K562 (cell line): ENCODE measurements at regions not wholly inside any gene's neighbourhood (a gene's known extent, or its start where the extent isn't known, plus 50 kb on each side); places are given as distances from the start of the nearest gene placed in this dataset.

Source experiments
- ATAC-seq: fragments of 200-7000 bp; cut with Tn5 transposase; 3 replicates; pipeline ENCODE4 v1.9.1; 2020; ENCODE audit warnings: moderate library complexity
- BruUV-seq: library from RNA; stranded (reverse); fragments of 400-500 nt; replicated peaks from 2 replicates; lab custom pipeline; 2021; lab: Mats Ljungman, UMichigan
- CTCF ChIA-PET: fragments of 300-600 bp; formaldehyde crosslinking; extraction: SDS; loops from one replicate; lab custom pipeline; 2021; ENCODE audit warnings: low intra/inter-chr PET ratio; lab: Yijun Ruan, JAX
- POLR2A ChIA-PET: fragments of 300-600, 350-650 bp; sonication (Branson Sonifier 250); formaldehyde crosslinking; extraction: SDS; loops from one replicate; lab custom pipeline; 2021; ENCODE audit warnings: antibody characterized with exemption, inconsistent platforms; lab: Yijun Ruan, JAX
- DNase-seq, 4 experiments: peaks; one replicate each; pipeline versions ENCODE4 v3.0.0 to v3.0.0-alpha.2; 2011 to 2018; ENCODE audit warnings: low spot score in 3 of 4, mixed read lengths in 3 of 4; ENCODE audit errors: extremely low read depth in 1 of 4
- FAIRE-seq: peaks from 2 replicates; lab custom pipeline; 2011; peaks lifted over from hg19 to GRCh38; lab: Jason Lieb, UNC
- H2AFZ ChIP-seq: 2 replicates; pipeline ENCODE4 v1.6.0; 2011; ENCODE audit warnings: low read depth, low read length, control low read depth, inconsistent platforms
- H3K27ac ChIP-seq: fragments of 200-600 bp; 3 replicates; pipeline ENCODE4 v1.8.0; 2011; ENCODE audit warnings: low read depth, mild to moderate bottlenecking, control low read depth, inconsistent platforms, low read length, moderate library complexity, mixed read lengths; ENCODE audit errors: extremely low read depth
- H3K27me3 ChIP-seq, 2 experiments: fragments of 300-600 bp in 1 of 2; 2 replicates in 1 of 2; 3 replicates in 1 of 2; pipeline versions ENCODE4 v1.6.0 to v1.8.0; 2011; ENCODE audit warnings: inconsistent platforms in 2 of 2, low read length in 2 of 2, mild to moderate bottlenecking in 1 of 2, mixed read lengths in 1 of 2, moderate library complexity in 1 of 2; ENCODE audit not compliant: control insufficient read depth in 2 of 2, insufficient read depth in 2 of 2
- H3K36me3 ChIP-seq: fragments of 300-600 bp; 3 replicates; pipeline ENCODE4 v1.8.0; 2011; ENCODE audit warnings: mild to moderate bottlenecking, low read length, inconsistent platforms; ENCODE audit not compliant: control insufficient read depth, insufficient read depth
- H3K4me1 ChIP-seq, 2 experiments: fragments of 200-600 bp in 1 of 2; replicated peaks in 1 of 2; 2 replicates in 1 of 2; 3 replicates in 1 of 2; pipeline versions ENCODE4 v1.5.1 to v1.8.0; 2011; ENCODE audit warnings: inconsistent platforms in 2 of 2, low read length in 2 of 2, mild to moderate bottlenecking in 1 of 2, mixed read lengths in 1 of 2, moderate library complexity in 1 of 2; ENCODE audit not compliant: control insufficient read depth in 2 of 2, insufficient read depth in 2 of 2
- H3K4me2 ChIP-seq: 2 replicates; pipeline ENCODE4 v1.6.1; 2011; ENCODE audit warnings: low read length, control low read depth, inconsistent platforms, mixed read lengths; ENCODE audit not compliant: insufficient read depth
- H3K4me3 ChIP-seq: fragments of 200-600 bp; sonication (generic), shearing (Covaris generic); 2 replicates; pipeline ENCODE4 v1.5.1; 2016; ENCODE audit warnings: control low read depth, inconsistent platforms
- H3K79me2 ChIP-seq: fragments of 200-600 bp; 3 replicates; pipeline ENCODE4 v1.8.0; 2011; ENCODE audit warnings: low read length, inconsistent platforms; ENCODE audit not compliant: control insufficient read depth, insufficient read depth
- H3K9ac ChIP-seq, 2 experiments: 2 replicates each; pipeline versions ENCODE4 v1.6.0 to v1.6.1; 2011; ENCODE audit warnings: low read depth in 2 of 2, low read length in 2 of 2, control low read depth in 1 of 2, inconsistent platforms in 1 of 2, mild to moderate bottlenecking in 1 of 2, mixed read lengths in 1 of 2; ENCODE audit not compliant: insufficient read depth in 1 of 2
- H3K9me1 ChIP-seq: one replicate; pipeline ENCODE4 v1.6.0; 2011; ENCODE audit warnings: inconsistent platforms, mild to moderate bottlenecking, low read length, moderate library complexity; ENCODE audit not compliant: control insufficient read depth, insufficient read depth
- H3K9me3 ChIP-seq: replicated peaks from 2 replicates; pipeline ENCODE4 v1.5.1; 2011; ENCODE audit warnings: low read depth, low read length, inconsistent platforms; ENCODE audit not compliant: control insufficient read depth, insufficient read depth
- H4K20me1 ChIP-seq: replicated peaks from 2 replicates; pipeline ENCODE4 v1.6.1; 2011; ENCODE audit warnings: low read length, inconsistent platforms, mixed read lengths; ENCODE audit not compliant: control insufficient read depth, insufficient read depth
- CHD4 ChIP-seq: fragments of 200-600 bp; sonication (generic); IDR thresholded peaks from 3 replicates; pipeline ENCODE4 v1.6.1; 2012; ENCODE audit warnings: low read depth, mild to moderate bottlenecking, mixed read lengths, low read length, inconsistent platforms; ENCODE audit not compliant: insufficient read depth, insufficient replicate concordance, poor library complexity, severe bottlenecking
- FOXJ3 ChIP-seq: sonication (generic); formaldehyde crosslinking; IDR thresholded peaks from 2 replicates; pipeline ENCODE4 v1.4.0; 2020; ENCODE audit warnings: mild to moderate bottlenecking, missing genetic modification reagents
- IFI16 ChIP-seq: fragments of 250-450 bp; sonication (Bioruptor Pico); IDR thresholded peaks from 2 replicates; pipeline ENCODE4 v2.1.2; 2022; ENCODE audit warnings: mild to moderate bottlenecking, inconsistent platforms
- MGA ChIP-seq: fragments of 450-650 bp; IDR thresholded peaks from 2 replicates; pipeline ENCODE4 v1.6.1; 2016; ENCODE audit warnings: mild to moderate bottlenecking, moderate library complexity
- NFYB ChIP-seq: IDR thresholded peaks from 2 replicates; pipeline ENCODE4 v1.6.1; 2011; ENCODE audit warnings: mild to moderate bottlenecking, moderate library complexity; ENCODE audit not compliant: insufficient read length; ENCODE audit errors: extremely low read depth
- PKNOX1 ChIP-seq: fragments of 450-650 bp; IDR thresholded peaks from 2 replicates; pipeline ENCODE4 v1.6.1; 2016
- RBBP5 ChIP-seq: fragments of 200-600 bp; sonication (generic); IDR thresholded peaks from 2 replicates; pipeline ENCODE4 v1.6.1; 2012; ENCODE audit warnings: borderline replicate concordance, mild to moderate bottlenecking, low read length, control low read depth, inconsistent platforms; ENCODE audit not compliant: insufficient read depth, poor library complexity, severe bottlenecking
- ZNF324 ChIP-seq: fragments of 250-450 bp; sonication (Bioruptor Pico); IDR thresholded peaks from 2 replicates; pipeline ENCODE4 v1.4.0; 2020; ENCODE audit warnings: mild to moderate bottlenecking
- WGBS: fragments of 100-300 bp; shearing (Covaris generic); methylation state at CpG from one replicate; pipeline ENCODE4 v1.1.6; 2016; ENCODE audit warnings: low coverage, mixed read lengths; ENCODE audit not compliant: insufficient coverage; ENCODE audit errors: missing lambda C conversion rate; 5-methylcytosine and 5-hydroxymethylcytosine counted together
- in situ Hi-C: fragments of 300-500 bp; cut with MboI; formaldehyde crosslinking; loops from 4 replicates; pipeline ENCODE4 v1.15.0; 2018; ENCODE audit warnings: inconsistent platforms, mixed read lengths
- intact Hi-C: fragments of 100-400 bp; cut with micrococcal nuclease; formaldehyde crosslinking; loops from 2 replicates; pipeline ENCODE4 v1.14.2; 2022

GRCh38 chr14:87187786-87188185 lies 805.2 kb downstream of the GALC start:
- BruUV-seq = no TSS peak
- no peaks in the 10 kb centered on the region for H3K9me3 ChIP-seq
- intact Hi-C loops = no loop called here
- no peak overlapping the region for H3K9ac ChIP-seq
- 0% methylated on average over 3 of the region's 4 CpGs for WGBS
- no peaks in the 10 kb centered on the region for H3K27me3 ChIP-seq
- H3K79me2 ChIP-seq = no peaks in the 10 kb centered on the region
- no peak overlapping the region for H3K4me2 ChIP-seq
- no peak for DNase-seq
- CTCF ChIA-PET = no interaction called here
- no peak for TF ChIP-seq ZNF324 (CRISPR knock-in tag)
- no peak for TF ChIP-seq NFYB
- TF ChIP-seq IFI16 = no peak
- no peak for TF ChIP-seq MGA
- no peak for TF ChIP-seq PKNOX1
- TF ChIP-seq FOXJ3 (CRISPR knock-in tag) = no peak
- TF ChIP-seq RBBP5 = no peak
- no peak for TF ChIP-seq CHD4
- TF ChIP-seq, all 486 proteins: peak for 0
- Histone ChIP-seq H3K4me3 (no peak overlapping the region), H3K9me1 (no peaks in the 10 kb centered on the region), H2AFZ (no peak overlapping the region), H3K4me1 (no peaks in the 10 kb centered on the region), H3K27ac (no peak overlapping the region), H3K36me3 (no peaks in the 10 kb centered on the region), H4K20me1 (no peaks in the 10 kb centered on the region)
- FAIRE-seq (no peak), ATAC-seq (no peak)
- POLR2A ChIA-PET = no interaction called here
- in situ Hi-C loops = no loop called here
